SK-N-SH treated with all-trans-retinoic acid at 6 μM for 48 hours (cell line): ENCODE measurements at regions not wholly inside any gene's neighbourhood (a gene's known extent, or its start where the extent isn't known, plus 50 kb on each side); places are given as distances from the start of the nearest gene placed in this dataset.

ENCODE experiments used
- ATAC-seq: fragments of 200-7000 bp; cut with Tn5 transposase; 3 replicates; pipeline ENCODE4 v1.9.1; 2020; ENCODE audit warnings: mild to moderate bottlenecking, moderate library complexity
- ARNTL ChIP-seq: fragments of 450-650 bp; formaldehyde crosslinking; IDR thresholded peaks from 2 replicates; pipeline ENCODE4 v1.5.0; 2020; ENCODE audit warnings: low read depth, mild to moderate bottlenecking, moderate library complexity, borderline replicate concordance
- BACH2 ChIP-seq: fragments of 250-450 bp; sonication (Bioruptor Pico); IDR thresholded peaks from 2 replicates; pipeline ENCODE4 v1.9.0; 2021; ENCODE audit warnings: mild to moderate bottlenecking, borderline replicate concordance
- CSDC2 ChIP-seq: fragments of 250-450 bp; sonication (Bioruptor Pico); IDR thresholded peaks from 2 replicates; pipeline ENCODE4 v1.5.0; 2020; ENCODE audit warnings: mild to moderate bottlenecking, moderate library complexity
- ESRRG ChIP-seq: fragments of 250-450 bp; sonication (Bioruptor Pico); IDR thresholded peaks from 2 replicates; pipeline ENCODE4 v1.6.1; 2021; ENCODE audit warnings: mild to moderate bottlenecking
- GLIS3 ChIP-seq: fragments of 250-450 bp; sonication (Bioruptor Pico); IDR thresholded peaks from 2 replicates; pipeline ENCODE4 v1.5.0; 2020; ENCODE audit warnings: mild to moderate bottlenecking, moderate library complexity
- OSR1 ChIP-seq: fragments of 250-450 bp; sonication (Bioruptor Pico); IDR thresholded peaks from 2 replicates; pipeline ENCODE4 v1.8.0; 2022; ENCODE audit warnings: moderate library complexity, mild to moderate bottlenecking, inconsistent platforms
- PPARA ChIP-seq: fragments of 250-450 bp; sonication (Bioruptor Pico); IDR thresholded peaks from 2 replicates; pipeline ENCODE4 v1.5.0; 2020; ENCODE audit warnings: mild to moderate bottlenecking, borderline replicate concordance
- RARB ChIP-seq: fragments of 250-450 bp; sonication (Bioruptor Pico); IDR thresholded peaks from 2 replicates; pipeline ENCODE4 v1.8.0; 2021; ENCODE audit warnings: mild to moderate bottlenecking, moderate library complexity
- SNAI2 ChIP-seq: fragments of 250-450 bp; sonication (Bioruptor Pico); IDR thresholded peaks from 2 replicates; pipeline ENCODE4 v1.5.0; 2020; ENCODE audit warnings: mild to moderate bottlenecking, moderate library complexity
- TCF4 ChIP-seq: fragments of 250-450 bp; sonication (Bioruptor Pico); IDR thresholded peaks from 2 replicates; pipeline ENCODE4 v1.8.0; 2021; ENCODE audit warnings: mild to moderate bottlenecking, moderate library complexity, borderline replicate concordance
- TOX ChIP-seq: fragments of 250-450 bp; sonication (Bioruptor Pico); IDR thresholded peaks from 2 replicates; pipeline ENCODE4 v1.8.0; 2021; ENCODE audit warnings: mild to moderate bottlenecking, moderate library complexity, borderline replicate concordance
- ZC3H10 ChIP-seq: fragments of 250-450 bp; sonication (Bioruptor Pico); IDR thresholded peaks from 2 replicates; pipeline ENCODE4 v1.5.1; 2021; ENCODE audit warnings: mild to moderate bottlenecking, moderate library complexity
- ZFP30 ChIP-seq: fragments of 450-650 bp; formaldehyde crosslinking; IDR thresholded peaks from 2 replicates; pipeline ENCODE4 v1.5.0; 2022; ENCODE audit warnings: mild to moderate bottlenecking, moderate library complexity
- TF ChIP-seq, protein P1 (sequence below): fragments of 250-450 bp; sonication (Bioruptor Pico); IDR thresholded peaks from 2 replicates; pipeline ENCODE4 v1.8.0; 2020; ENCODE audit warnings: mild to moderate bottlenecking, moderate library complexity, borderline replicate concordance
- TF ChIP-seq, protein P2 (sequence below): fragments of 250-450 bp; sonication (Bioruptor Pico); IDR thresholded peaks from 2 replicates; pipeline ENCODE4 v1.5.0; 2020; ENCODE audit warnings: mild to moderate bottlenecking, moderate library complexity
- TF ChIP-seq, protein P3 (sequence below): fragments of 250-450 bp; sonication (Bioruptor Pico); IDR thresholded peaks from 2 replicates; pipeline ENCODE4 v1.5.1; 2020; ENCODE audit warnings: low read depth, mild to moderate bottlenecking, moderate library complexity
- TF ChIP-seq, protein P4 (sequence below): fragments of 250-450 bp; sonication (Bioruptor Pico); IDR thresholded peaks from 2 replicates; pipeline ENCODE4 v1.8.0; 2021; ENCODE audit warnings: low read depth, mild to moderate bottlenecking, moderate library complexity, borderline replicate concordance

DNA sequence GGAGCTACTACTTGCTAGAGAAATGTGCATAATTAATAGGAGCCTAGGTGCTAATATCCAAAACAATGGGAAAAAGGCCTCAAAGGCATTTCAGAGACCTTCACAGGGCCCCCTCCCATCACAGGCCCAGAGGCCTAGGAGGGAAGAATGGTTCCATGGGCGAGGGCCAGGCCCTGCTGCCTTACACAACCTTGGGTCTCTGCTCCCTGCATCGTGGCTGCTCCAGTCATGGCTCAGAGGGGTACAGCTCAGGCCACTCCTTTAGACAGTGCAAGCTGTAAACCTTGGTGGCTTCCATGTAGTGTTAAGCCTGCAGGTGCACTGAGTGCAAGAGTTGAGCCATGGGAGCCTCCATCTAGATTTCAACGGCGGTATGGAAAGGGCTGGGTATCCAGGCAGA lies 429.2 kb downstream of the FIGN start (continued):
- TF ChIP-seq, protein P1, sequence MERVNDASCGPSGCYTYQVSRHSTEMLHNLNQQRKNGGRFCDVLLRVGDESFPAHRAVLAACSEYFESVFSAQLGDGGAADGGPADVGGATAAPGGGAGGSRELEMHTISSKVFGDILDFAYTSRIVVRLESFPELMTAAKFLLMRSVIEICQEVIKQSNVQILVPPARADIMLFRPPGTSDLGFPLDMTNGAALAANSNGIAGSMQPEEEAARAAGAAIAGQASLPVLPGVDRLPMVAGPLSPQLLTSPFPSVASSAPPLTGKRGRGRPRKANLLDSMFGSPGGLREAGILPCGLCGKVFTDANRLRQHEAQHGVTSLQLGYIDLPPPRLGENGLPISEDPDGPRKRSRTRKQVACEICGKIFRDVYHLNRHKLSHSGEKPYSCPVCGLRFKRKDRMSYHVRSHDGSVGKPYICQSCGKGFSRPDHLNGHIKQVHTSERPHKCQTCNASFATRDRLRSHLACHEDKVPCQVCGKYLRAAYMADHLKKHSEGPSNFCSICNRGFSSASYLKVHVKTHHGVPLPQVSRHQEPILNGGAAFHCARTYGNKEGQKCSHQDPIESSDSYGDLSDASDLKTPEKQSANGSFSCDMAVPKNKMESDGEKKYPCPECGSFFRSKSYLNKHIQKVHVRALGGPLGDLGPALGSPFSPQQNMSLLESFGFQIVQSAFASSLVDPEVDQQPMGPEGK (CRISPR knock-in tag) = no peak
- no peak for TF ChIP-seq CSDC2 (CRISPR knock-in tag)
- TF ChIP-seq SNAI2 = no peak
- TF ChIP-seq PPARA (CRISPR knock-in tag) = no peak
- TF ChIP-seq ZFP30 (CRISPR knock-in tag) = no peak

DNA sequence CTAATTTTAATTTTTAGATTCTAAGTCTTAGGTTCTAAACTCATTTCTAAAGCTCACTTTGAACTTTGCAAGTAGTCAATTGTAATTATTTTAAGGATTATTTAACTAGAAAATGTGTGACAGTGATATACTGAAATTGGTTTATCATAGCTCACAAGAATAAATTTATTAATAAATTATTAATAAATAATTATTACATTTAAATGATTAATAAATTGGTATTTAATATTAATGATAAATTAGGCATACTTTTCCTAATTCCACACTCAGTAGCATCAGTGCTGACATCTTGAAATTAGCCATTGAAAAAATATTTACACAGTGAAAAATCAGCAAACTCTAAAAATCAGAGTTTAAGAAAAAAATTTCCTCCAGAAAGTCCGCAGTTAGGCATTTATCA lies 433.7 kb downstream of the FIGN start:
- TF ChIP-seq, protein P1 (CRISPR knock-in tag) = no peak
- TF ChIP-seq ZC3H10 (no peak), TOX (CRISPR knock-in tag) (no peak), ESRRG (CRISPR knock-in tag) (no peak)
- ATAC-seq = no peak

DNA sequence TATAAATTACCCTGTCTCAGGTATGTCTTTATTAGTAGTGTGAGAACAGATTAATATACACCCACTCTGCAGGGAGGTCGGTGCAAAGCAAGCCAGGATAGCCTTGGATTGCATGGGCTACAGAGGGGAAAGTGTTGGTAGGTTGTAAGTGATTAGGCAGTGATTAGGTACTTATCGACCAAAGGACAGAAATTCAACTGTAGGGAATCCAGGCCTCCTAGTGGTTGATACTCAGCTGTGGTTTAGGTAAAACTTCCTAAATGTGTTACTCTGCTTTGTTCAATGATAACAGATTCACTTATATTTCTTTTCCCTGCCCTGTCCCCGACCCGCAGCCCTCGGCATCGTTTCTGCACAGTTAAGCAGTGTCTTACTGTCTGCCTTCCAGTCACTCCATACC lies 444.0 kb downstream of the FIGN start:
- no peak for ATAC-seq
- TF ChIP-seq SNAI2 = no peak
- TF ChIP-seq RARB = no peak
- no peak for TF ChIP-seq ZFP30 (CRISPR knock-in tag)
- TF ChIP-seq TCF4 (CRISPR knock-in tag) = no peak
- no peak for TF ChIP-seq OSR1 (CRISPR knock-in tag)
- TF ChIP-seq, protein P2, sequence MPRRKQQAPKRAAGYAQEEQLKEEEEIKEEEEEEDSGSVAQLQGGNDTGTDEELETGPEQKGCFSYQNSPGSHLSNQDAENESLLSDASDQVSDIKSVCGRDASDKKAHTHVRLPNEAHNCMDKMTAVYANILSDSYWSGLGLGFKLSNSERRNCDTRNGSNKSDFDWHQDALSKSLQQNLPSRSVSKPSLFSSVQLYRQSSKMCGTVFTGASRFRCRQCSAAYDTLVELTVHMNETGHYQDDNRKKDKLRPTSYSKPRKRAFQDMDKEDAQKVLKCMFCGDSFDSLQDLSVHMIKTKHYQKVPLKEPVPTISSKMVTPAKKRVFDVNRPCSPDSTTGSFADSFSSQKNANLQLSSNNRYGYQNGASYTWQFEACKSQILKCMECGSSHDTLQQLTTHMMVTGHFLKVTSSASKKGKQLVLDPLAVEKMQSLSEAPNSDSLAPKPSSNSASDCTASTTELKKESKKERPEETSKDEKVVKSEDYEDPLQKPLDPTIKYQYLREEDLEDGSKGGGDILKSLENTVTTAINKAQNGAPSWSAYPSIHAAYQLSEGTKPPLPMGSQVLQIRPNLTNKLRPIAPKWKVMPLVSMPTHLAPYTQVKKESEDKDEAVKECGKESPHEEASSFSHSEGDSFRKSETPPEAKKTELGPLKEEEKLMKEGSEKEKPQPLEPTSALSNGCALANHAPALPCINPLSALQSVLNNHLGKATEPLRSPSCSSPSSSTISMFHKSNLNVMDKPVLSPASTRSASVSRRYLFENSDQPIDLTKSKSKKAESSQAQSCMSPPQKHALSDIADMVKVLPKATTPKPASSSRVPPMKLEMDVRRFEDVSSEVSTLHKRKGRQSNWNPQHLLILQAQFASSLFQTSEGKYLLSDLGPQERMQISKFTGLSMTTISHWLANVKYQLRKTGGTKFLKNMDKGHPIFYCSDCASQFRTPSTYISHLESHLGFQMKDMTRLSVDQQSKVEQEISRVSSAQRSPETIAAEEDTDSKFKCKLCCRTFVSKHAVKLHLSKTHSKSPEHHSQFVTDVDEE (CRISPR knock-in tag) = no peak
- TF ChIP-seq ZC3H10 = no peak
- TF ChIP-seq, protein P1 (CRISPR knock-in tag) = no peak
- TF ChIP-seq, protein P3, sequence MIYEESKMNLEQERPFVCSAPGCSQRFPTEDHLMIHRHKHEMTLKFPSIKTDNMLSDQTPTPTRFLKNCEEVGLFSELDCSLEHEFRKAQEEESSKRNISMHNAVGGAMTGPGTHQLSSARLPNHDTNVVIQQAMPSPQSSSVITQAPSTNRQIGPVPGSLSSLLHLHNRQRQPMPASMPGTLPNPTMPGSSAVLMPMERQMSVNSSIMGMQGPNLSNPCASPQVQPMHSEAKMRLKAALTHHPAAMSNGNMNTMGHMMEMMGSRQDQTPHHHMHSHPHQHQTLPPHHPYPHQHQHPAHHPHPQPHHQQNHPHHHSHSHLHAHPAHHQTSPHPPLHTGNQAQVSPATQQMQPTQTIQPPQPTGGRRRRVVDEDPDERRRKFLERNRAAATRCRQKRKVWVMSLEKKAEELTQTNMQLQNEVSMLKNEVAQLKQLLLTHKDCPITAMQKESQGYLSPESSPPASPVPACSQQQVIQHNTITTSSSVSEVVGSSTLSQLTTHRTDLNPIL (CRISPR knock-in tag) = no peak
- no peak for TF ChIP-seq PPARA (CRISPR knock-in tag)
- TF ChIP-seq BACH2 (CRISPR knock-in tag) = no peak

DNA sequence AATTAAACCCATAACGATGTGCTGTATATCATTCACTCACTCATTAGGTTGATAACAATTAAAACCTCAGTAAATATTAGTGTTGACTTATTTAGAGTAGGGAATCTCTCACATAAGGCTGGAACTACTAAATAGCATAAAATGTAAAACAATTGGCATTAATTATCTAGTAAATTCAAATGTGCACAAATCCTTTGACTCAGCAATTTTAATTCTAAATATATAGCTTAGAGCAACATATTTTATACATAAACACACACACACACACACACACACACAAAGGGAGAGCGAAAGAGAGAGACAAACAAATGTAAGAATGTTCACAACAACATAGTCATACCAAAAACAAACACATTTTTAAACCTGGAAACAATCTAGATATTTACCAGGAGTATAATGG lies 443.1 kb upstream of the KCNH7 start:
- TF ChIP-seq, protein P4, sequence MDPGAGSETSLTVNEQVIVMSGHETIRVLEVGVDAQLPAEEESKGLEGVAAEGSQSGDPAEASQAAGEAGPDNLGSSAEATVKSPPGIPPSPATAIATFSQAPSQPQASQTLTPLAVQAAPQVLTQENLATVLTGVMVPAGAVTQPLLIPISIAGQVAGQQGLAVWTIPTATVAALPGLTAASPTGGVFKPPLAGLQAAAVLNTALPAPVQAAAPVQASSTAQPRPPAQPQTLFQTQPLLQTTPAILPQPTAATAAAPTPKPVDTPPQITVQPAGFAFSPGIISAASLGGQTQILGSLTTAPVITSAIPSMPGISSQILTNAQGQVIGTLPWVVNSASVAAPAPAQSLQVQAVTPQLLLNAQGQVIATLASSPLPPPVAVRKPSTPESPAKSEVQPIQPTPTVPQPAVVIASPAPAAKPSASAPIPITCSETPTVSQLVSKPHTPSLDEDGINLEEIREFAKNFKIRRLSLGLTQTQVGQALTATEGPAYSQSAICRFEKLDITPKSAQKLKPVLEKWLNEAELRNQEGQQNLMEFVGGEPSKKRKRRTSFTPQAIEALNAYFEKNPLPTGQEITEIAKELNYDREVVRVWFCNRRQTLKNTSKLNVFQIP (CRISPR knock-in tag) = no peak
- TF ChIP-seq ZC3H10 (no peak), TOX (CRISPR knock-in tag) (no peak), ARNTL (no peak), GLIS3 (no peak)
- TF ChIP-seq, protein P1 (CRISPR knock-in tag) = no peak
- TF ChIP-seq, protein P3 (CRISPR knock-in tag) = no peak
- TF ChIP-seq, all 23 proteins: peak for 0
- ATAC-seq = no peak
